Heart left ventricle (tissue), 13 donors: ENCODE measurements at regions not wholly inside any gene's neighbourhood (a gene's known extent, or its start where the extent isn't known, plus 50 kb on each side); places are given as distances from the start of the nearest gene placed in this dataset.

Experiments used
- CTCF ChIP-seq, 12 donors: fragments of 200-600 bp; sonication (generic) in 4 of 12; IDR thresholded peaks; one replicate each; pipeline versions ENCODE4 v1.5.0 to v1.8.0; 2018 to 2022; ENCODE audit warnings: antibody characterized with exemption in 12 of 12, mild to moderate bottlenecking in 5 of 12
- POLR2A ChIP-seq, 2 donors: fragments of 450-650 bp; IDR thresholded peaks; one replicate each; pipeline ENCODE4 v1.6.1; 2017; ENCODE audit warnings: antibody characterized with exemption in 2 of 2, mild to moderate bottlenecking in 2 of 2, moderate library complexity in 2 of 2
- donor health status: ischemic (EF 13 %, LVEDD 7.1; RV severe dilation, severe dysfunction).
- donor health status: DM: no; HTN: yes; CAD: no.
- donor health status: DM: no; HTN: no; CAD: no.
- donor health status: ischemic (EF 25% LVEDD 6.9; RV normal size, moderate dysfunction).
- donor health status: ischemic (EF 25% LVEDD 5.7; RV mildly dilated, moderate dysfunction).
- donor health status: ischemic (EF 35%, LVEDD 5.7; RV mildly dilated, moderate dysfunction).
- donor health status: nonischemic (EF 11% LVEDD 7.7; RV severe dilation, severe dysfunction).
- donor health status: DM: yes; HTN: yes; CAD: no.
- donor health status: PGD.
- donor health status: ischemic (EF 29% LVEDD 5.4; RV normal size, mild dysfunction).
- donor health status: nonischemic (EF 23%, LVEDD 6.1; RV moderate dilation, normal function).

GRCh38 chr19:16025108-16026101 lies 50.9 kb upstream of the TPM4 start:
- TF ChIP-seq CTCF (IDR thresholded peaks at IDR 0.05) (peak in 6 of 12 donors; percentile 10 to 33 (median 16)), POLR2A (IDR thresholded peaks at IDR 0.05) (no peak)
